K562 (cell line): ENCODE measurements at regions not wholly inside any gene's neighbourhood (a gene's known extent, or its start where the extent isn't known, plus 50 kb on each side); places are given as distances from the start of the nearest gene placed in this dataset.
"Not testable (repeated sequence)": the region's sequence is repeated elsewhere in the genome, so short reads cannot be mapped to it uniquely, and the experiment has no call there.

Source experiments
- ELK3 ChIP-seq: fragments of 450-650 bp; formaldehyde crosslinking; IDR thresholded peaks from 2 replicates; pipeline ENCODE4 v1.4.0; 2020; ENCODE audit warnings: mild to moderate bottlenecking
- FOXP1 ChIP-seq: sonication (generic); formaldehyde crosslinking; IDR thresholded peaks from 2 replicates; pipeline ENCODE4 v1.8.0; 2022; ENCODE audit warnings: mild to moderate bottlenecking, missing genetic modification reagents
- NR2C2 ChIP-seq, 2 experiments: fragments of 200-800 bp in 1 of 2; sonication (Bioruptor generic) in 1 of 2; sonication (generic) in 1 of 2; formaldehyde crosslinking in 1 of 2; IDR thresholded peaks; 2 replicates each; pipeline versions ENCODE4 v1.6.1 to v1.8.0; 2016 to 2022; ENCODE audit warnings: mild to moderate bottlenecking in 1 of 2, missing compliant biosample characterization in 1 of 2, missing genetic modification characterization in 1 of 2, missing genetic modification reagents in 1 of 2
- POLR2A ChIP-seq: fragments of 450-650 bp; conservative IDR thresholded peaks from 2 replicates; pipeline ENCODE4 v1.6.1; 2016
- POLR2AphosphoS5 ChIP-seq: IDR thresholded peaks from 2 replicates; pipeline ENCODE4 v1.6.1; 2011; ENCODE audit warnings: mild to moderate bottlenecking, low read depth, low read length, moderate library complexity; ENCODE audit not compliant: control insufficient read depth, insufficient read depth
- RAD21 ChIP-seq, 2 experiments: fragments of 250-450 bp in 1 of 2; fragments of 450-650 bp in 1 of 2; sonication (Bioruptor Pico) in 1 of 2; formaldehyde crosslinking in 1 of 2; IDR thresholded peaks in 1 of 2; conservative IDR thresholded peaks in 1 of 2; 2 replicates each; pipeline versions ENCODE4 v1.4.0 to v1.8.0; 2020 to 2022; ENCODE audit warnings: mild to moderate bottlenecking in 2 of 2, moderate library complexity in 1 of 2
- RCOR1 ChIP-seq, 2 experiments: IDR thresholded peaks; 2 replicates each; pipeline ENCODE4 v1.6.1; 2012; ENCODE audit warnings: low read depth in 2 of 2, low read length in 2 of 2, borderline replicate concordance in 1 of 2, improper control_type of control experiment in 1 of 2
- TCF7L2 ChIP-seq: fragments of 150-350 bp; IDR thresholded peaks from 2 replicates; pipeline ENCODE4 v1.6.1; 2016; ENCODE audit warnings: low read depth, mild to moderate bottlenecking, low read length, moderate library complexity
- YY1 ChIP-seq, 3 experiments: IDR thresholded peaks; 2 replicates each; pipeline ENCODE4 v1.6.1; 2011; ENCODE audit warnings: low read length in 2 of 3, mild to moderate bottlenecking in 2 of 3, moderate library complexity in 2 of 3, borderline replicate concordance in 1 of 3, control low read depth in 1 of 3, low read depth in 1 of 3; ENCODE audit not compliant: insufficient read depth in 3 of 3, insufficient replicate concordance in 2 of 3, control insufficient read depth in 1 of 3, insufficient read length in 1 of 3; ENCODE audit errors: extremely low read depth in 1 of 3
- TF ChIP-seq, protein P1 (sequence below): sonication (generic); formaldehyde crosslinking; IDR thresholded peaks from 2 replicates; pipeline ENCODE4 v1.8.1; 2023; ENCODE audit warnings: mild to moderate bottlenecking, missing genetic modification reagents

DNA sequence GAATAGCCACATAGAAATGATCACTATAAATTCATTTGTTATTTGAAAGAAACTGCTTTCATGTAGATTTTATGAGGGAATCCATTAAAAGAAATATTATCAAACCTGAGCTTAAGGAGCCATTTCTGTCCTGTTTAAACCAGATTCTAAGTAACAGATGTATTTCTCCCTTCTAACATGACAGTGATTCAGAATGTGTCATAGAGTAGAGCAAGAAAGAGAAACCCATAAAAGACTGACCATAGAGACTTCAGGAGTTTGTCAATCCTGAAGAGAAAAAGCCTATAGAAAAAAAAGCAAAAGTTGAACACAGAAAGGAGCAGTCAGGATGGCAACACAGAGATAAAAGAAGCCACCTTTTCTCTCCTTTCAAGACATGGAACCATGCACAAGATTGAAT lies 390.6 kb downstream of the PRIM2 start:
- TF ChIP-seq NR2C2 (CRISPR knock-in tag; IDR thresholded peaks at IDR 0.05); NR2C2 (tag; IDR thresholded peaks at IDR 0.05); POLR2AphosphoS5; YY1 (IDR thresholded peaks at IDR 0.05; ENCODE audit: borderline replicate concordance in 1 of 3, control insufficient read depth in 1 of 3, extremely low read depth in 1 of 3, insufficient read depth in 3 of 3, insufficient read length in 1 of 3, insufficient replicate concordance in 2 of 3, low read depth in 1 of 3, low read length in 2 of 3); FOXP1; ELK3 (CRISPR knock-in tag); TCF7L2; RCOR1 (IDR thresholded peaks at IDR 0.05; ENCODE audit: borderline replicate concordance in 1 of 2, low read depth in 2 of 2, low read length in 2 of 2); RAD21 (CRISPR knock-in tag; conservative IDR thresholded peaks at IDR 0.05 in 1 of 2, IDR thresholded peaks at IDR 0.05 in 1 of 2); POLR2A: not testable (repeated sequence)
- TF ChIP-seq, protein P1, sequence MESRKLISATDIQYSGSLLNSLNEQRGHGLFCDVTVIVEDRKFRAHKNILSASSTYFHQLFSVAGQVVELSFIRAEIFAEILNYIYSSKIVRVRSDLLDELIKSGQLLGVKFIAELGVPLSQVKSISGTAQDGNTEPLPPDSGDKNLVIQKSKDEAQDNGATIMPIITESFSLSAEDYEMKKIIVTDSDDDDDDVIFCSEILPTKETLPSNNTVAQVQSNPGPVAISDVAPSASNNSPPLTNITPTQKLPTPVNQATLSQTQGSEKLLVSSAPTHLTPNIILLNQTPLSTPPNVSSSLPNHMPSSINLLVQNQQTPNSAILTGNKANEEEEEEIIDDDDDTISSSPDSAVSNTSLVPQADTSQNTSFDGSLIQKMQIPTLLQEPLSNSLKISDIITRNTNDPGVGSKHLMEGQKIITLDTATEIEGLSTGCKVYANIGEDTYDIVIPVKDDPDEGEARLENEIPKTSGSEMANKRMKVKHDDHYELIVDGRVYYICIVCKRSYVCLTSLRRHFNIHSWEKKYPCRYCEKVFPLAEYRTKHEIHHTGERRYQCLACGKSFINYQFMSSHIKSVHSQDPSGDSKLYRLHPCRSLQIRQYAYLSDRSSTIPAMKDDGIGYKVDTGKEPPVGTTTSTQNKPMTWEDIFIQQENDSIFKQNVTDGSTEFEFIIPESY (CRISPR knock-in tag), result not testable (repeated sequence)
